NCI-H226 (cell line): ENCODE measurements at regions not wholly inside any gene's neighbourhood (a gene's known extent, or its start where the extent isn't known, plus 50 kb on each side); places are given as distances from the start of the nearest gene placed in this dataset.
"Not testable (repeated sequence)": the region's sequence is repeated elsewhere in the genome, so short reads cannot be mapped to it uniquely, and the experiment has no call there.

Source experiments
- DNase-seq: peaks from one replicate; pipeline ENCODE4 v3.0.0-alpha.2; 2015

DNA sequence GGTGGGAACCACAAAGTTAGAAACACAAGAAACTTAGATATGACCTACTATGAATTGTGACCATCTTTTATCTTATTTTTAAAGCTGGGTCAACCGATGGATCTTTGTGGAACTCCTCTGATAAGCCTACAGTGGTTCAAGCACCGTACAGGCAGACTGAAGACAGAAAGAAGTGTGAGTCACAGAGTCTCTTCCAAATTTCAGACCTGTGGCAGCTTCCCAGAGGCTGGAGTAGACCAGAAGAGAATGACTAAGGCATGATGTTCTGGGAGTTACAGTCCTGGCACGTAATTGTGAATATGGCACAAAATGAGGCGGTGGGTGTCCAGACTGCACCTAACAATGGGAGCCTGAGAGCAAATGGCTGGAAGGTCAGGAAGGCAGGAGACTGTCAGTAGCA lies 70.0 kb downstream of the LMO4 start:
- peak; percentile 45 for DNase-seq

DNA sequence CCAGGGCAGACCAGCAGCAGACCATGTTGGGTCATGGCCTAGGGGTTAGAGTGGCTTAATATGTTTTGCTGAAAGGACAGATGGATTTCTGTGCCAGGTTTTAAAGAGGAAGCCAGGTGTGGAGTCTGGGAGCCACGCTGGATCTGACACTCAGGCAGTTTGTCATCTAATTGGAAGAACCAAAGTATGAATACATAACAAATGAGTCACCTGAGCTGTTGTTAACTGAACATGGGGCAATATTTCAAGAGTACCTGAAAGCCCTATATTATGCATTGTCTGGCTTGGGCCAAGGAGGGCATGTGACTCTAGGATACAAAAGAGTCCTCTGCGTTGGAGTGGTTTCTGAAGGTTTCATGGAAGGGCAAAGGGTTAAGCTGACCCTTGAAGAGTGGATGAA lies 70.6 kb downstream of the LMO4 start:
- DNase-seq, result peak; percentile 17

- no peak for DNase-seq
Measured at GRCh38 chr1:87399701-87400100, 71.0 kb downstream of the LMO4 start.

GRCh38 chr1:87400813-87401212 lies 72.1 kb downstream of the LMO4 start:
- no peak for DNase-seq

DNA sequence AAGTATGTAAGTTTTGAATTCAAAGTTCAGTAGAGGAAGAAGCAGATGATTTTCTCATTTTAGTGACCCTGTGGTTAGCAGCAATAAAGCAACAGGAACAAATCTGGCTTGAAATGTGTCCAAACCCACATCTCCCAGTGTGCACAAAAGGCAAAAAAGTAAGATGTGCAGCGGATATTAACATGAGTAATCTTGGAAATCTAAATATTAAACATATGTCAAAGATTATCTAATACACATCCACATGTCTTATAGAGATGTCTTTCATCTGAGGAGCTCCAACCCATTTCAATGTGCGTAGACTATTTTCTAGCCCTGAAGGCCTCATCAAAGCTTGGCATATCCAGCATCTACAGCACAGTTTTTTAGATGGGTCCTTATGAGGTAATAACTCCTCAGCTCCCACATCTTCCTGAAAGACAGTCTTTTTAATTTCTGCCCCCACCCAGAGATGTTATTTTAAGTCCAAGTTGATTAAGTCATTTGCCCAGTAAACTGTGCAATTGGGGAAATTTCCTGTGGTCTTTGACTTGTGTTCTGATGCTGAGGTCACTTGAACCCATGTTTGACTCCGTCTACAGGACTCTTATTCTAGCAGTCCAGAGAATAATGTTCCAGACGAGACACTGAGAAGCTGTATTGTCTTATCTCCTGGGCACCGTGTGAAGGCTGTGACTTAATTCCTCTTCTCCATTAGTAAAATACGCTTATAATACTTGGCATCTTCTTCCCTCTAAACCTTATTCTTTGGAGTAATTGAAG lies 73.7 kb downstream of the LMO4 start:
- no peak for DNase-seq

DNA sequence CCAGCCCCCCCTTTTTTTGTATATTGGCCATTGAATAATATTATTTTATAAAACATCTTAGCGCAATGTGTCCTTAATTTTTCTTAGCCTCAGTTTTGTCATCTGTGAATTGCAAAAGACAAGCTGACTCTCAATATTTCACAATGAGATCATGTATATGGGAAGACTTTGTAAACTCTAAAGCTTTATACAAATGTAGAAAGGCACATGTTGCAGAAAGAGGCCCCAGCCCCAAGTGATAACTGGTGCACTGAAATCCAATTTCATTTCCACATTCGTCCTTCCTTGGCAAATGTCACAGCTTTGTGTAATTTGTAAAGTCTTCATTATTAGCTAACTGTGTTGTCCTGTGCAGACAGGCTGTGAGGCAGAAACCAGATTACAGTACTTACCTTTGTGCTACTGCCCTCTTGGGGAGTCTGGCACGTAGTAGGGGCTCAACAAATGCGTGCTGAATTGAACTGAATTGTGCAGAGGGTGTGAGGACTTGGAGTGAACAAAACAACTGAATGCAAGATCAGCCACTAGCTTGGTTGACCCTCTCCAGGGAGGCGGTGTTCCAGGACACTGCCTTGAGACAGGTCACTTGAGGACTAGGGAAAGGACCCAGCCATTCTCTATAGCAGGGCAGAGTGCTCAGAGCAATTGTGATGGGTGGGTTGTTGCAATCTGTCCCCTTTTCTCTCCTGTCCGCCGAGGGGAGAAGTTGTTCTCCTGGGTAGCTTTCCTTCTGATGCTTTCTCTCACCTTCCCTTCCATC lies 74.6 kb downstream of the LMO4 start:
- no peak for DNase-seq

GRCh38 chr1:87404296-87404695 lies 75.6 kb downstream of the LMO4 start:
- DNase-seq, result no peak

DNA sequence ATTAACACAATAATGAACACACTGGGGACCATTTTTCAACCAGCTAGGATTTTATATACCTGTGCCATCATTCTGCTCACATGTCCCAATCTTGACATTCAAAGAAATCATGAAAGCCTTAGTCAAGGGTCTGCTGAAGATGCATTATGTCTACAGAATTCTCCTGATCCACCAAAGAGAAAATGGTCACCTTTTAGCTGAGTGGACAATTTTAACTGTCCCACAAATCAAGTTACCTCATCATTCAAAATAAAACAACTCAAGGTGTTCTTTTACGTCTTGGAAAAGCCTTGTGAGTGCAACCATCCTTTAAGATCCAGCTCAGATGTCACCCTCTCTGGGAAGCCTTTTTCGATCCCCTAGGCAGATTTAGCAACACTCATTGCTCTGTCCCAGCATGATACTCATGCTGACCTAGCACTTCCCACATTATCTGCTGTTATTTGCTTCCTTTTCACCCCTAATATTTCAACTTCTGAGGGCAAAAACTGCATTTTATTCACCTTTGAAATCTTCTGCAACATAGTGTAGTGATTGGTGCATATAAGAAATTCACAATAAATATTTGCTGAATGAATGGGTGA lies 80.1 kb downstream of the LMO4 start:
- no peak for DNase-seq

- DNase-seq, result no peak
Measured at GRCh38 chr1:87410776-87411480, 82.2 kb downstream of the LMO4 start.

GRCh38 chr1:87413846-87414245 lies 85.2 kb downstream of the LMO4 start:
- DNase-seq, result not testable (repeated sequence)

- no peak for DNase-seq
Measured at GRCh38 chr1:87418048-87418447, 89.4 kb downstream of the LMO4 start.

DNA sequence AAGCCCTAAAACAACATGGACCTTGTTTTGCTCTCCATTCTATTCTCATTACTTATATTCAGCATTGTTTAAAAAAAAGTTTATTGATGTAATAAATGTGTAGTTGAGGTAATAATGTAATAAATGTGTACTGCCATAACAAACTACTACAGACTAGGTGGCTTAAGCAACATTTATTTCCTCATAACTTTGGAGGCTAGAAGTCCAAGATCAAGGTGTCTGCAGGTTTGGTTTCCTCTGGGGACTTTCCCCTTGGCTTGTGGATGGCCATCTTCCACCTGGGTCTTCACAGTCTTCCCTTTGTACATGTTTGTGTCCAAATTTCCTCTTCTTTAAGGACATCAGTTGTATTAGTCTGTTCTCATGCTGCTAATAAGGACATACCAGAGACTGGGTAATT lies 93.1 kb downstream of the LMO4 start:
- no peak for DNase-seq

- DNase-seq, result no peak
Measured at GRCh38 chr1:87424541-87424940, 95.9 kb downstream of the LMO4 start.

DNA sequence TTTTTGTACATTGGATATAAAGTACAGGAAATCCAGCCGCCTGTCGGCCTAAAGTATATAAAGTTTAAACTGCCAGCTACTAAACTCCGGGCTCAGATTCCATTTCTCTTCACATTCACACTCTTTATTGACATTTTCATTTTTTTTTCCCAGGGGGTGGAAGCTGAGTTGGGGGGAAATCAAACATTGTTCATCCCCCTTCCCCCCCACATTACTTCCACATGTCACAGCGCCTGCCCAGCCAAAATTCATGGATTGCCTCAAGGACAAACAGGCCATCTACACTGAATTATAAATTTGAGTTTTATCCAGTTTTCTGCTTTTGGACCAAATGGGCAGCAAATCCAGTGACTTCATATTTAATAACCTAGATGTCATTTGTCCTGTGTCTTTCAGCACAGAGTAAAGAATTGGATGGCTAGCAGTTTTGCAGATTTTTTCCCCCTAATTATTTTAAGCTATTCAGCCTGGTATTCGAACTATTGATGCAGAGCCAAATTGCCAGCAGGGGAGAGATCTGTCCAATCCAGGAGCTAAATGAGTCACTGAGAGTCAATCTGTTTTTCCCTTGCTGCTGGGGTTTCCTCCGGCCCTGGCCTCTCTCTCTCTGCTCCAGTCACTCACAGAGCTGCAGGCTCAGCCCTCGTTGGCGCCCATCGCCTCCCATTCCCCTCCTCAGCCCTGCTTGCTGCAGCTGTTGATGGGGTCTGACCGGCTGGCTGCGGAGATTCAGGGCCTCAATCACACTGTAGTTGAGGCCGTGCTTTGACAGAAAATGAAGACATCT lies 98.0 kb downstream of the LMO4 start:
- peak; percentile 47 for DNase-seq

- DNase-seq, result no peak
Measured at GRCh38 chr1:87428367-87428766, 99.7 kb downstream of the LMO4 start.

GRCh38 chr1:87428883-87429282 lies 100.2 kb downstream of the LMO4 start:
- no peak for DNase-seq

- DNase-seq, result no peak
Measured at GRCh38 chr1:87432685-87433084, 104.0 kb downstream of the LMO4 start.

GRCh38 chr1:87433101-87433500 lies 104.4 kb downstream of the LMO4 start:
- not testable (repeated sequence) for DNase-seq

DNA sequence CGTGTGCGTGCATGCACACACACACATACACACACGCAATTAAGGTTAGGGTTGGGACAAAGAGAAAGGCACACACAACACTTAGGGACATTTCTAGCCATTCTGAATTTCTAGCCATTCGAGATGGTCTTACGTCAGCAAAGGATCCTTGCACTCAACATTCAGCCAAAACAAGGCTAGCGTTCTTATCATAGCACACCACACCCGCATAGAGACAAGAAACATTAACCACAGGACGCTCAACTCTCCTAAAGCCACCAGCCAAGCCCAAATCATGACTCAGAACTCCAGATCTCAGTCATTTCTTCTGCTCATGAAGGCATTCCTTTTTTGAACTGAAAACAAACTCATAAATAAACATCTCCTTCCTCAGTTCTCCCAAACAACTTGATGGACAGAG lies 106.8 kb downstream of the LMO4 start:
- DNase-seq, result no peak

- DNase-seq, result not testable (repeated sequence)
Measured at GRCh38 chr1:87436115-87436514, 107.4 kb downstream of the LMO4 start.

DNA sequence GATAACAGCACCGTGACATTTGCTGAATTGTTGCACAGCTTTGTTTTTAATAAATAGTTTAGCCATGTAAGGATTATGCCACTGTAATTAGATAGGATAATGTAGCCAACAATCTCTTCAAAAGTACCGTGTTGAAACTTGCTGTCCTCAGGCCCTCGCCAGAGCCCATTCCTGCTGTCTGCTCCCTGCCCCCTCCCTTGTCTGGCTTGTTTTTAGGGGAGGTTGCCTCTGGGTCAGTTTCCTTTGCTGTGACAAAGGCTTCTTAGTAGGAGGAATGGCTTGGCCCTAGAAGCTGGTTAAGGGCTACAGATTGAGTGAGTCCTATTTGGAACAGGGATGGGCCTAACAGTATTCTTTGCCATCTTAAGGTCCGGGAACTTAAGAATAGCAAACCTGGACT lies 107.9 kb downstream of the LMO4 start:
- DNase-seq, result no peak

DNA sequence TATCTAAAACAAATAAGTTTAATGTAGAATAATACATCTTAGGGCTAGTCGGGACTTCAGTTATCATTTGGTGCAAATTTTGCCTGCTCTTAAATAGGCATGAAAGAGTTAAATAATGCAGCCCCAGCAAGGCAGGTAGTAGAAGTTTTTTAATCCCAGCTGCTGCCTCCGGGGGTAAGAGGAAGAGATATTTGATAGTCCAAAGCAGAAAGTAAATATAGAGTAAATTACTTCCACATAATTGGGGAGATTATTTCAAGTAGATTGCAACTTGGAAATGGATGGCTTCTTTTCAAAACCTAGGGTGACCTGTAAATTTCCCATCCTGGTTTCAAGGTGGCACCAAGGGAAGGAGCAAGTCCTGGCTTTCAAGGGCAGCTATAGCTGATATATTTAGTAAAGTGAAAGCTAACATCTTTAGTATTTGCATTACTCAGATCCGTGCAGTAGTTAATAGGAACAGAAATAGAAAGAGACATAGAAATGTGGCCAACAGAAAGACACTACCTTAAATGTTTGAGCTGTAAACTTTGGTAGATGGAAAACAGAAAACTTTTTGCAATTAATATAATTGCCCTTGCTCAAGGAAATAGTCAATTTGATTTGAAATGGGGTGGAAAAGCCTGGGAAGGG lies 109.1 kb downstream of the LMO4 start:
- DNase-seq, result no peak
